A673 (cell line): ENCODE measurements at regions not wholly inside any gene's neighbourhood (a gene's known extent, or its start where the extent isn't known, plus 50 kb on each side); places are given as distances from the start of the nearest gene placed in this dataset.

ENCODE experiments used
- BruUV-seq: library from RNA; stranded (reverse); fragments of 400-500 nt; replicated peaks from 2 replicates; lab custom pipeline; 2021; lab: Mats Ljungman, UMichigan
- CTCF ChIA-PET: fragments of 300-600 bp; sonication (Branson Sonifier 250); formaldehyde crosslinking; loops from one replicate; lab custom pipeline; 2022; ENCODE audit warnings: antibody characterized with exemption; lab: Charles Lee
- POLR2A ChIA-PET: fragments of 300-600 bp; sonication (Branson Sonifier 250); formaldehyde crosslinking; loops from one replicate; lab custom pipeline; 2022; ENCODE audit warnings: antibody characterized with exemption; ENCODE audit not compliant: low non-redundant PET; lab: Charles Lee
- DNase-seq: peaks from one replicate; pipeline ENCODE4 v3.0.0-alpha.2; 2015; ENCODE audit warnings: low spot score
- H3K27ac ChIP-seq: fragments of 200-600 bp; sonication (generic); 2 replicates; pipeline ENCODE4 v1.5.1; 2016; ENCODE audit warnings: mixed run types, low read depth, mild to moderate bottlenecking, mixed read lengths, antibody characterized with exemption, low read length; ENCODE audit not compliant: poor library complexity, severe bottlenecking
- H3K27me3 ChIP-seq: fragments of 200-600 bp; sonication (generic); replicated peaks from 2 replicates; pipeline ENCODE4 v1.6.1; 2017; ENCODE audit warnings: mixed run types, low read depth, mild to moderate bottlenecking, mixed read lengths, antibody characterized with exemption, low read length; ENCODE audit not compliant: insufficient read depth, poor library complexity
- H3K36me3 ChIP-seq: fragments of 200-600 bp; sonication (generic); 2 replicates; pipeline ENCODE4 v1.6.1; 2016; ENCODE audit warnings: mixed run types, mild to moderate bottlenecking, mixed read lengths, antibody characterized with exemption, low read length; ENCODE audit not compliant: insufficient read depth, poor library complexity, severe bottlenecking
- H3K4me1 ChIP-seq: fragments of 200-600 bp; sonication (generic); 2 replicates; pipeline ENCODE4 v1.6.1; 2017; ENCODE audit warnings: mixed run types, mild to moderate bottlenecking, mixed read lengths, antibody characterized with exemption, low read length; ENCODE audit not compliant: insufficient read depth, poor library complexity, severe bottlenecking
- H3K4me3 ChIP-seq: fragments of 200-600 bp; sonication (generic); 2 replicates; pipeline ENCODE4 v1.5.1; 2016; ENCODE audit warnings: low read depth, mixed run types, mild to moderate bottlenecking, mixed read lengths, low read length; ENCODE audit not compliant: poor library complexity, severe bottlenecking
- H3K9me3 ChIP-seq: fragments of 200-600 bp; sonication (generic); 2 replicates; pipeline ENCODE4 v1.6.1; 2016; ENCODE audit warnings: mixed run types, low read depth, mild to moderate bottlenecking, mixed read lengths, antibody characterized with exemption, low read length; ENCODE audit not compliant: poor library complexity, severe bottlenecking
- EZH2 ChIP-seq: fragments of 200-600 bp; sonication (generic); IDR thresholded peaks from 2 replicates; pipeline ENCODE4 v1.6.1; 2017; ENCODE audit warnings: borderline replicate concordance, low read depth, mild to moderate bottlenecking, mixed read lengths, antibody characterized with exemption, low read length; ENCODE audit not compliant: poor library complexity, severe bottlenecking
- intact Hi-C: fragments of 100-400 bp; cut with micrococcal nuclease; formaldehyde crosslinking; loops from one replicate; pipeline ENCODE4 v1.10.0; 2022; ENCODE audit not compliant: unreplicated experiment
- TF ChIP-seq, protein P1 (sequence below): fragments of 300-800, 200-600 bp; sonication (generic); conservative IDR thresholded peaks from 2 replicates; pipeline ENCODE4 v1.5.1; 2017; ENCODE audit warnings: low read depth, mild to moderate bottlenecking, antibody characterized with exemption, low read length, moderate library complexity, mixed read lengths

DNA sequence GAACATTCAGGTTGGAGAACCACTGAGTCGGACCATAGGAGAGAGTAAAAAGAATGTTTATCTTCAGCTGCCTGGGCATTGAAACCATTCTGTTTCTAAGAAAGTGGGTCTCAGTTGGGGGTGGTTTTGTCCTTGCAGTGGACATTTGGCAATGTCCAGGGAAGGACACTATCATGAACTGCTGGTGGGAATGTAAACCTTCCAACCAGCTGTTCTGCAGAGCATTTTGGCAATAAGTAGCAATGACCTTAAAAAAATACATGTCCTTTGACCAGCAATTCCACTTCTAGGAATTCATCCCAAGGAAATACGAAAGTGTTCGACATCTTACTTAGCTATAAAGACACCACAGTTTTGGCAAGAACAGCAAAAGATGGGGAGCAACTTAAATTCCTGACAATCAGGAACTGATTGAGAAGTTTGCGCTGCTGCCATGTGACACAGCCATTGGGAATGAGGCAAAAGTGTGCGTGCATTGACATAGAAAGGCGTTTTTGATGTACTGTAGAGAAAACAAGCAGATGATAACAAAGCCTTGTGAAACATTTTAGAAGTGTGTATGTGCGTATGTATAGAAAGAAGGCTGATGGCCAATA lies 82.9 kb upstream of the MAP1LC3B2 start:
- Histone ChIP-seq H3K27ac (no peak overlapping the region), H3K4me3 (no peak overlapping the region), H3K9me3 (peaks cover 11% of the 10 kb centered on the region), H3K36me3 (no peaks in the 10 kb centered on the region), H3K27me3 (no peaks in the 10 kb centered on the region), H3K4me1 (no peaks in the 10 kb centered on the region)
- POLR2A ChIA-PET = no interaction called here
- TF ChIP-seq EZH2 = no peak
- TF ChIP-seq, protein P1, sequence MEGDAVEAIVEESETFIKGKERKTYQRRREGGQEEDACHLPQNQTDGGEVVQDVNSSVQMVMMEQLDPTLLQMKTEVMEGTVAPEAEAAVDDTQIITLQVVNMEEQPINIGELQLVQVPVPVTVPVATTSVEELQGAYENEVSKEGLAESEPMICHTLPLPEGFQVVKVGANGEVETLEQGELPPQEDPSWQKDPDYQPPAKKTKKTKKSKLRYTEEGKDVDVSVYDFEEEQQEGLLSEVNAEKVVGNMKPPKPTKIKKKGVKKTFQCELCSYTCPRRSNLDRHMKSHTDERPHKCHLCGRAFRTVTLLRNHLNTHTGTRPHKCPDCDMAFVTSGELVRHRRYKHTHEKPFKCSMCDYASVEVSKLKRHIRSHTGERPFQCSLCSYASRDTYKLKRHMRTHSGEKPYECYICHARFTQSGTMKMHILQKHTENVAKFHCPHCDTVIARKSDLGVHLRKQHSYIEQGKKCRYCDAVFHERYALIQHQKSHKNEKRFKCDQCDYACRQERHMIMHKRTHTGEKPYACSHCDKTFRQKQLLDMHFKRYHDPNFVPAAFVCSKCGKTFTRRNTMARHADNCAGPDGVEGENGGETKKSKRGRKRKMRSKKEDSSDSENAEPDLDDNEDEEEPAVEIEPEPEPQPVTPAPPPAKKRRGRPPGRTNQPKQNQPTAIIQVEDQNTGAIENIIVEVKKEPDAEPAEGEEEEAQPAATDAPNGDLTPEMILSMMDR = no peak
- CTCF ChIA-PET = no interaction called here
- intact Hi-C loops = no loop called here
- no TSS peak for BruUV-seq
- DNase-seq = no peak

DNA sequence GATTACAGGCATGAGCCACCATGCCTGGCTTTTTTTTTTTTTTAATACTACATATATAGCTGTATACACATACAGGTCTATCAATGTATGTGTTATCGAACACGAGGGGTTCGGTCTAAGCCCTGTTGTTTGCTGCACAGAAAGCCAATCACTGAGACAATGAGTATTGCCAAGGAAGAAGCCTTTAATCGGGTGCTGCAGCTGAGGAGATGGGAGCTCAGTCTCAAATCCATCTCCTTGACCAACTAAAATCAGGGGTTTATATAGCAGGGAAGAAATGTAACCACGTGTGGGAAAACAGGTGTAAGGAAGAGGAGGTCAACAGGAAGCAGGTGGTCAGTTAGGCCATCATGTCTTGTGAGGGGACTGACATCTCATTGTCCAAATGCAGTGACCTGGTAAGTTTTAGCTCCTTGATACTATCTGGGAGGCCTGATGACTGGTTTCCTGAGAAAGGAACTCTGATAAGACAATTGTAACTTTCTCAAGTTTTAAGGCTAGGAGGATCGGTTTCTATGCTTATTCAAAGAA lies 80.9 kb upstream of the MAP1LC3B2 start:
- Histone ChIP-seq H3K4me3 (no peak overlapping the region), H3K36me3 (no peaks in the 10 kb centered on the region), H3K27me3 (no peaks in the 10 kb centered on the region), H3K4me1 (no peaks in the 10 kb centered on the region), H3K9me3 (peaks cover 11% of the 10 kb centered on the region), H3K27ac (no peak overlapping the region)
- intact Hi-C loops = no loop called here
- ChIA-PET CTCF (no interaction called here), POLR2A (no interaction called here)
- no TSS peak for BruUV-seq
- no peak for TF ChIP-seq EZH2
- TF ChIP-seq, protein P1 = no peak
- no peak for DNase-seq

DNA sequence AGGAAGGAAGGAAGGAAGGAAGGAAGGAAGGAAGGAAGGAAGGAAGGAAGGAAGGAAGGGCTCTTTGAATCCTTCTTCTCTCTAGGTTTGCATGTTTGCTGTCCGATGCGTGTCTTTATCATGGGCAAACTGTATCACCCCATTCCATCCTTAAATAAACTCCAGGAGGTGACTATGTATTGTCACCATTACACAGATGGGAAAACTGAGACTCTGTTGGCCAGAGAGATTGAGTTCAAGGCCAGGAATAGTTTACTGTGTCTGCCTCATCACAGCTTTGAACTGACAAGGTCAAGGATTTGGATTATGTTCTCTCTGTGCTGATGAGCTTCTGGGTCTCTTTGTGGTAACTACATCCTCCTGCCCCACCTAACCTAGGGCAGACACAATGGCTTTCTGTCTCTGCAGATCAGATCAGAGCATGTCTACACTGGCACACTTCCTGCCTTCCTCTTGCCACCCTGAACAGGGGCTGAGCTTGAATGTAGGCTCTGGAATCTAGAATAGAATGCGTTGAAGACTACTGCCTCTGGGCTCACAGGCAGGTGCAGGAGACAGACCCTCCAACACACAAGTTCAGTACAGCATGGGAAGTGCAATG lies 78.9 kb upstream of the MAP1LC3B2 start:
- H3K4me1 ChIP-seq = no peaks in the 10 kb centered on the region
- ChIA-PET POLR2A (no interaction called here), CTCF (no interaction called here)
- DNase-seq = no peak
- no peaks in the 10 kb centered on the region for H3K27me3 ChIP-seq
- intact Hi-C loops = no loop called here
- H3K9me3 ChIP-seq = peaks cover 11% of the 10 kb centered on the region
- BruUV-seq = no TSS peak
- H3K4me3 ChIP-seq = no peak overlapping the region
- no peaks in the 10 kb centered on the region for H3K36me3 ChIP-seq
- H3K27ac ChIP-seq = no peak overlapping the region
- TF ChIP-seq, protein P1 = no peak
- no peak for TF ChIP-seq EZH2
